PC-9 (cell line): ENCODE measurements at regions not wholly inside any gene's neighbourhood (a gene's known extent, or its start where the extent isn't known, plus 50 kb on each side); places are given as distances from the start of the nearest gene placed in this dataset.

Experiments used
- BruUV-seq: library from RNA; stranded (reverse); fragments of 400-500 nt; replicated peaks from 2 replicates; lab custom pipeline; 2021; lab: Mats Ljungman, UMichigan
- CTCF ChIA-PET: fragments of 300-600 bp; sonication (Branson Sonifier 250); formaldehyde crosslinking; loops from one replicate; lab custom pipeline; 2022; ENCODE audit warnings: antibody characterized with exemption; lab: Charles Lee
- POLR2A ChIA-PET: fragments of 300-600 bp; sonication (Branson Sonifier 250); formaldehyde crosslinking; loops from one replicate; lab custom pipeline; 2022; ENCODE audit warnings: antibody characterized with exemption; ENCODE audit not compliant: unreplicated experiment; lab: Charles Lee
- DNase-seq, 2 experiments: peaks; one replicate each; pipeline versions ENCODE4 v3.0.0 to v3.0.0-alpha.2; 2015 to 2022; ENCODE audit warnings: mixed read lengths in 1 of 2
- H2AFZ ChIP-seq: fragments of 200-600 bp; sonication (generic); 2 replicates; pipeline ENCODE4 v1.8.1; 2017; ENCODE audit warnings: antibody characterized with exemption
- H3F3A ChIP-seq: fragments of 200-600 bp; sonication (generic); 2 replicates; pipeline ENCODE4 v1.8.1; 2017; ENCODE audit warnings: antibody characterized with exemption, mild to moderate bottlenecking, low read depth; ENCODE audit not compliant: insufficient read depth
- H3K27ac ChIP-seq: fragments of 200-600 bp; sonication (generic); 2 replicates; pipeline ENCODE4 v1.6.1; 2016; ENCODE audit warnings: mixed run types
- H3K27me3 ChIP-seq: fragments of 200-600 bp; sonication (generic); 2 replicates; pipeline ENCODE4 v1.6.1; 2016; ENCODE audit warnings: low read depth, mixed run types; ENCODE audit not compliant: insufficient read depth
- H3K36me3 ChIP-seq: fragments of 200-600 bp; sonication (generic); 2 replicates; pipeline ENCODE4 v1.6.1; 2016; ENCODE audit warnings: low read depth, mixed run types
- H3K4me1 ChIP-seq: fragments of 200-600 bp; sonication (generic); replicated peaks from 2 replicates; pipeline ENCODE4 v1.6.1; 2016; ENCODE audit warnings: mixed run types; ENCODE audit not compliant: insufficient read depth
- H3K4me2 ChIP-seq: fragments of 200-600 bp; sonication (generic); 2 replicates; pipeline ENCODE4 v1.6.1; 2017; ENCODE audit warnings: mixed run types
- H3K4me3 ChIP-seq: fragments of 200-600 bp; sonication (generic); 2 replicates; pipeline ENCODE4 v1.6.1; 2016; ENCODE audit warnings: mixed run types
- H3K79me2 ChIP-seq: fragments of 200-600 bp; sonication (generic); 2 replicates; pipeline ENCODE4 v1.6.1; 2017; ENCODE audit warnings: low read depth, mixed run types
- H3K9me2 ChIP-seq: fragments of 200-600 bp; sonication (generic); 2 replicates; pipeline ENCODE4 v1.8.1; 2017; ENCODE audit warnings: mild to moderate bottlenecking; ENCODE audit not compliant: insufficient read depth
- H3K9me3 ChIP-seq: fragments of 200-600 bp; sonication (generic); 2 replicates; pipeline ENCODE4 v1.8.1; 2016; ENCODE audit warnings: low read depth; ENCODE audit not compliant: insufficient read depth
- H4K20me1 ChIP-seq: fragments of 200-600 bp; sonication (generic); 2 replicates; pipeline ENCODE4 v1.8.1; 2017; ENCODE audit not compliant: insufficient read depth
- EZH2 ChIP-seq: fragments of 200-600 bp; sonication (generic); IDR thresholded peaks from 2 replicates; pipeline ENCODE4 v1.8.0; 2017; ENCODE audit warnings: antibody characterized with exemption, low read depth
- intact Hi-C: fragments of 100-400 bp; cut with micrococcal nuclease; formaldehyde crosslinking; loops from one replicate; pipeline ENCODE4 v1.10.0; 2022; ENCODE audit not compliant: unreplicated experiment
- TF ChIP-seq, protein P1 (sequence below): fragments of 200-600 bp; sonication (generic); conservative IDR thresholded peaks from 2 replicates; pipeline ENCODE4 v1.6.1; 2017; ENCODE audit warnings: mixed run types, antibody characterized with exemption, mild to moderate bottlenecking, moderate library complexity

- Histone ChIP-seq H3K36me3 (no peaks in the 10 kb centered on the region), H3K4me2 (no peak overlapping the region), H3K9me3 (no peaks in the 10 kb centered on the region), H3K9me2 (peaks cover 5% of the 10 kb centered on the region; the same call in 1 of the 2 replicates), H3K27me3 (no peaks in the 10 kb centered on the region), H3K79me2 (no peaks in the 10 kb centered on the region), H3K4me1 (no peaks in the 10 kb centered on the region), H3F3A (peaks cover 9% of the 10 kb centered on the region; the same call in 1 of the 2 replicates), H4K20me1 (no peaks in the 10 kb centered on the region), H3K27ac (no peak overlapping the region), H3K4me3 (no peak overlapping the region), H2AFZ (no peak overlapping the region)
- intact Hi-C loops: no loop called here
- ChIA-PET CTCF (no interaction called here), POLR2A (no interaction called here)
- TF ChIP-seq EZH2: no peak
- TF ChIP-seq, protein P1, sequence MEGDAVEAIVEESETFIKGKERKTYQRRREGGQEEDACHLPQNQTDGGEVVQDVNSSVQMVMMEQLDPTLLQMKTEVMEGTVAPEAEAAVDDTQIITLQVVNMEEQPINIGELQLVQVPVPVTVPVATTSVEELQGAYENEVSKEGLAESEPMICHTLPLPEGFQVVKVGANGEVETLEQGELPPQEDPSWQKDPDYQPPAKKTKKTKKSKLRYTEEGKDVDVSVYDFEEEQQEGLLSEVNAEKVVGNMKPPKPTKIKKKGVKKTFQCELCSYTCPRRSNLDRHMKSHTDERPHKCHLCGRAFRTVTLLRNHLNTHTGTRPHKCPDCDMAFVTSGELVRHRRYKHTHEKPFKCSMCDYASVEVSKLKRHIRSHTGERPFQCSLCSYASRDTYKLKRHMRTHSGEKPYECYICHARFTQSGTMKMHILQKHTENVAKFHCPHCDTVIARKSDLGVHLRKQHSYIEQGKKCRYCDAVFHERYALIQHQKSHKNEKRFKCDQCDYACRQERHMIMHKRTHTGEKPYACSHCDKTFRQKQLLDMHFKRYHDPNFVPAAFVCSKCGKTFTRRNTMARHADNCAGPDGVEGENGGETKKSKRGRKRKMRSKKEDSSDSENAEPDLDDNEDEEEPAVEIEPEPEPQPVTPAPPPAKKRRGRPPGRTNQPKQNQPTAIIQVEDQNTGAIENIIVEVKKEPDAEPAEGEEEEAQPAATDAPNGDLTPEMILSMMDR: no peak
- DNase-seq: no peak
- no TSS peak for BruUV-seq
These were observed 50.5 kb upstream of the CD99 start for GRCh38 chrX:2640436-2641150.

GRCh38 chrX:2638279-2638678, 52.8 kb upstream of the CD99 start:
- H3K9me3 ChIP-seq: no peaks in the 10 kb centered on the region
- peaks cover 5% of the 10 kb centered on the region; the same call in 1 of the 2 replicates for H3K9me2 ChIP-seq
- ChIA-PET CTCF (no interaction called here), POLR2A (no interaction called here)
- no peaks in the 10 kb centered on the region for H3K27me3 ChIP-seq
- H3K27ac ChIP-seq: no peak overlapping the region
- H3K4me3 ChIP-seq: no peak overlapping the region
- intact Hi-C loops: no loop called here
- no peak overlapping the region for H3K4me2 ChIP-seq
- no peak overlapping the region for H2AFZ ChIP-seq
- no TSS peak for BruUV-seq
- no peaks in the 10 kb centered on the region for H4K20me1 ChIP-seq
- TF ChIP-seq, protein P1: no peak
- peaks cover 9% of the 10 kb centered on the region; the same call in 1 of the 2 replicates for H3F3A ChIP-seq
- H3K36me3 ChIP-seq: no peaks in the 10 kb centered on the region
- no peak for DNase-seq
- H3K4me1 ChIP-seq: no peaks in the 10 kb centered on the region
- no peaks in the 10 kb centered on the region for H3K79me2 ChIP-seq

GRCh38 chrX:2635342-2635741, 55.8 kb upstream of the CD99 start:
- no peaks in the 10 kb centered on the region for H3K27me3 ChIP-seq
- no TSS peak for BruUV-seq
- TF ChIP-seq, protein P1: no peak
- TF ChIP-seq EZH2: no peak
- H3K4me1 ChIP-seq: no peaks in the 10 kb centered on the region
- intact Hi-C loops: no loop called here
- CTCF ChIA-PET: no interaction called here
- no peaks in the 10 kb centered on the region for H3K79me2 ChIP-seq
- H3K27ac ChIP-seq: no peak overlapping the region
- POLR2A ChIA-PET: no interaction called here
- no peak overlapping the region for H2AFZ ChIP-seq
- no peak for DNase-seq
- no peaks in the 10 kb centered on the region for H4K20me1 ChIP-seq
- H3F3A ChIP-seq: peaks cover 9% of the 10 kb centered on the region; the same call in 1 of the 2 replicates
- peaks cover 5% of the 10 kb centered on the region; the same call in 1 of the 2 replicates for H3K9me2 ChIP-seq
- no peak overlapping the region for H3K4me3 ChIP-seq
- H3K4me2 ChIP-seq: no peak overlapping the region
- H3K36me3 ChIP-seq: peaks cover 9% of the 10 kb centered on the region; the same call in 1 of the 2 replicates
- no peaks in the 10 kb centered on the region for H3K9me3 ChIP-seq
